ENCODE measurements at regions not wholly inside any gene's neighbourhood (a gene's known extent, or its start where the extent isn't known, plus 50 kb on each side); places are given as distances from the start of the nearest gene placed in this dataset.
"Not testable (repeated sequence)": the region's sequence is repeated elsewhere in the genome, so short reads cannot be mapped to it uniquely, and the experiment has no call there.

DNA sequence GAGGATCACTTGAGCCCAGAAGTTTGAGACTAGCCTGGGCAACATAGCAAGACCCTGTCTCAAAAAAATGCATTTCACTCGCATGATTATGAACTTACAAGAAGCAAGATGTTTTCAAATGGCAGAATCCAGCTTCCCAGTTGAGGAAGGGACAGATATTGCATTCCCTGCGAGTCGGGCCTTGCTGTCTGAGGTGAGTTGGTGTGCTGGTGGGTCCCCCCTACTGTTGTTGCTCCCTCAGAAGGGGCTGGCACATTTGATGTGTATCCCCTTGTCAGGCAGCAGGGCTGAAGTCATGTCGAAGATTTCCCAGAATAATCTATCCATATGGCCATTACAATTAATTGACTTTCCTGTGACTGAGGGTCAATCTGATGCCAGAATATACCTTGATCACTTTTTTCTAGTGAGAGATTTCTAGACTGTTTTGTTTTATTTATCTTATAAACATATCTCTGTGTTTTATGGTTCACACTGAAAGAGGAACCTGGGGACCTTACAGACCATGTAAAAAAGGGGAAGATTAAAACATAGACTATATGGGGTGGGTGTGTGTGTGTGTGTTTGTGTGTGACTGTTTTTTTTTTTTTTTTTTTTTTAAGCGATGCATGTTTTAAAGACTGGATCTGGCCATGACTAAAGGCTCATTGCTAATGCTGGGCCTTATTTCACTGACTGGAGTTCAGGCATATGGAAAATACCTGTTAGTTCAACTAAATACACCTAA lies 112.1 kb upstream of the MRPS22 start:
- intact Hi-C loops (cut with DNase I): no loop called here
- ATAC-seq: no peak
- Histone ChIP-seq H3K9me3 (no peaks in the 10 kb centered on the region), H3K4me3 (no peak overlapping the region), H3K4me1 (no peaks in the 10 kb centered on the region), H3K36me3 (no peaks in the 10 kb centered on the region), H3K27ac (no peak overlapping the region), H3K27me3 (no peaks in the 10 kb centered on the region)
- DNase-seq: no peak
- TF ChIP-seq, protein P1, sequence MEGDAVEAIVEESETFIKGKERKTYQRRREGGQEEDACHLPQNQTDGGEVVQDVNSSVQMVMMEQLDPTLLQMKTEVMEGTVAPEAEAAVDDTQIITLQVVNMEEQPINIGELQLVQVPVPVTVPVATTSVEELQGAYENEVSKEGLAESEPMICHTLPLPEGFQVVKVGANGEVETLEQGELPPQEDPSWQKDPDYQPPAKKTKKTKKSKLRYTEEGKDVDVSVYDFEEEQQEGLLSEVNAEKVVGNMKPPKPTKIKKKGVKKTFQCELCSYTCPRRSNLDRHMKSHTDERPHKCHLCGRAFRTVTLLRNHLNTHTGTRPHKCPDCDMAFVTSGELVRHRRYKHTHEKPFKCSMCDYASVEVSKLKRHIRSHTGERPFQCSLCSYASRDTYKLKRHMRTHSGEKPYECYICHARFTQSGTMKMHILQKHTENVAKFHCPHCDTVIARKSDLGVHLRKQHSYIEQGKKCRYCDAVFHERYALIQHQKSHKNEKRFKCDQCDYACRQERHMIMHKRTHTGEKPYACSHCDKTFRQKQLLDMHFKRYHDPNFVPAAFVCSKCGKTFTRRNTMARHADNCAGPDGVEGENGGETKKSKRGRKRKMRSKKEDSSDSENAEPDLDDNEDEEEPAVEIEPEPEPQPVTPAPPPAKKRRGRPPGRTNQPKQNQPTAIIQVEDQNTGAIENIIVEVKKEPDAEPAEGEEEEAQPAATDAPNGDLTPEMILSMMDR (IDR thresholded peaks at IDR 0.05): no peak

- H3K9me3 ChIP-seq; H3K4me1 ChIP-seq; H3K27me3 ChIP-seq; H3K27ac ChIP-seq; intact Hi-C loops (cut with DNase I); H3K36me3 ChIP-seq; DNase-seq; H3K4me3 ChIP-seq; ATAC-seq: not testable (repeated sequence)
Observed at GRCh38 chr3:139232341-139232740, 111.5 kb upstream of the MRPS22 start.

DNA sequence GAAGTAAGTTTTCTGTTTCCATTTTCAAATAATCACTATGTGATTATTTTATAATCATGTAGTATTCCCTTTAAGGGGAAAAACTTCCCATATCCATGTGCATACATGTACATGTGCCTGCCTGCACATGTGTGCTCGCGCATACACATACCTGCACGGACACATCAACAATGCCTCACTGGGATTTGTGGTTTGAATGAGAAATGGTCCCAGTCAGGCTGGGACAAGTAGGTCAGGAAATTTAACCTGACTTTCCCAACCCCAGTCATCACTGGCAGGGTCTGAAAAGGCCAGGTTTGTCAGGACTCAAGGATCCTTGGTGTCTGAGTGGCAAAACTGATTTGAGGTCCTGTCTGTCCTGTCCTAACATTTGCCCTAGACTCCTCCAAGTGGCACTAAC lies 109.3 kb upstream of the MRPS22 start:
- no peak for DNase-seq
- Histone ChIP-seq H3K4me3 (no peak overlapping the region), H3K27ac (no peak overlapping the region), H3K9me3 (no peaks in the 10 kb centered on the region), H3K27me3 (peaks cover 0 to 7% of the 10 kb centered on the region in 2 donors), H3K4me1 (no peaks in the 10 kb centered on the region), H3K36me3 (no peaks in the 10 kb centered on the region)
- TF ChIP-seq, protein P1 (IDR thresholded peaks at IDR 0.05): no peak
- intact Hi-C loops (cut with DNase I): no loop called here
- ATAC-seq: no peak

GRCh38 chr3:139235192-139235591 lies 108.6 kb upstream of the MRPS22 start:
- TF ChIP-seq, protein P1 (IDR thresholded peaks at IDR 0.05): no peak
- intact Hi-C loops (cut with DNase I): no loop called here
- ATAC-seq (no peak), DNase-seq (no peak)
- no peaks in the 10 kb centered on the region for H3K4me1 ChIP-seq
- H3K36me3 ChIP-seq: no peaks in the 10 kb centered on the region
- no peak overlapping the region for H3K27ac ChIP-seq
- H3K4me3 ChIP-seq: no peak overlapping the region
- H3K27me3 ChIP-seq: peaks cover 2 to 14% of the 10 kb centered on the region in 2 donors
- no peaks in the 10 kb centered on the region for H3K9me3 ChIP-seq

- TF ChIP-seq, protein P1 (IDR thresholded peaks at IDR 0.05): no peak
- Histone ChIP-seq H3K27me3 (peaks cover 3 to 19% of the 10 kb centered on the region in 2 donors), H3K27ac (no peak overlapping the region), H3K36me3 (no peaks in the 10 kb centered on the region), H3K9me3 (no peaks in the 10 kb centered on the region), H3K4me3 (no peak overlapping the region), H3K4me1 (no peaks in the 10 kb centered on the region)
- DNase-seq (no peak), ATAC-seq (no peak)
- intact Hi-C loops (cut with DNase I): no loop called here
Observed at GRCh38 chr3:139236336-139236735, 107.5 kb upstream of the MRPS22 start.

All from left lung (tissue), 4 donors.